SKM-1 (cell line): ENCODE measurements at regions not wholly inside any gene's neighbourhood (a gene's known extent, or its start where the extent isn't known, plus 50 kb on each side); places are given as distances from the start of the nearest gene placed in this dataset.

Experiments
- DNase-seq: peaks from one replicate; lab custom pipeline; 2025; ENCODE audit not compliant: unreplicated experiment; lab: John Stamatoyannopoulos, UW

GRCh38 chr4:152039023-152039481 is 278.2 kb upstream of the GATB start:
- no peak for DNase-seq

- no peak for DNase-seq
Observed at GRCh38 chr4:152038238-152038637, 277.4 kb upstream of the GATB start.

- DNase-seq = no peak
Observed at GRCh38 chr4:152037435-152037834, 276.6 kb upstream of the GATB start.

- no peak for DNase-seq
Observed at GRCh38 chr4:152033621-152034020, 272.8 kb upstream of the GATB start.

GRCh38 chr4:152032722-152033131 is 271.9 kb upstream of the GATB start:
- DNase-seq = no peak

- peak; percentile 70 for DNase-seq
Observed at GRCh38 chr4:152029631-152030030, 268.8 kb upstream of the GATB start.

- DNase-seq = no peak
Observed at GRCh38 chr4:152028131-152028530, 267.3 kb upstream of the GATB start.

GRCh38 chr4:152024881-152025280 is 264.1 kb upstream of the GATB start:
- no peak for DNase-seq

- no peak for DNase-seq
Observed at GRCh38 chr4:152023674-152024073, 262.9 kb upstream of the GATB start.

- no peak for DNase-seq
Observed at GRCh38 chr4:152022543-152022942, 261.7 kb upstream of the GATB start.

- no peak for DNase-seq
Observed at GRCh38 chr4:152021788-152022438, 261.1 kb upstream of the GATB start.

GRCh38 chr4:152020073-152020472 is 259.3 kb upstream of the GATB start:
- DNase-seq = no peak

- no peak for DNase-seq
Observed at GRCh38 chr4:152016303-152016620, 255.5 kb upstream of the GATB start.

GRCh38 chr4:152015597-152016302 is 254.9 kb upstream of the GATB start:
- DNase-seq = no peak

GRCh38 chr4:152014280-152014679 is 253.5 kb upstream of the GATB start:
- DNase-seq = no peak

GRCh38 chr4:152011469-152011868 is 250.7 kb upstream of the GATB start:
- DNase-seq = no peak

GRCh38 chr4:152010710-152011079 is 249.9 kb upstream of the GATB start:
- no peak for DNase-seq

- no peak for DNase-seq
Observed at GRCh38 chr4:152009983-152010709, 249.3 kb upstream of the GATB start.

- no peak for DNase-seq
Observed at GRCh38 chr4:152009031-152009670, 248.3 kb upstream of the GATB start.

GRCh38 chr4:152007111-152007510 is 246.3 kb upstream of the GATB start:
- DNase-seq = no peak

GRCh38 chr4:152004801-152005200 is 244.0 kb upstream of the GATB start:
- no peak for DNase-seq

- no peak for DNase-seq
Observed at GRCh38 chr4:152000518-152000917, 239.7 kb upstream of the GATB start.
